ENCODE measurements at regions not wholly inside any gene's neighbourhood (a gene's known extent, or its start where the extent isn't known, plus 50 kb on each side); places are given as distances from the start of the nearest gene placed in this dataset.

DNA sequence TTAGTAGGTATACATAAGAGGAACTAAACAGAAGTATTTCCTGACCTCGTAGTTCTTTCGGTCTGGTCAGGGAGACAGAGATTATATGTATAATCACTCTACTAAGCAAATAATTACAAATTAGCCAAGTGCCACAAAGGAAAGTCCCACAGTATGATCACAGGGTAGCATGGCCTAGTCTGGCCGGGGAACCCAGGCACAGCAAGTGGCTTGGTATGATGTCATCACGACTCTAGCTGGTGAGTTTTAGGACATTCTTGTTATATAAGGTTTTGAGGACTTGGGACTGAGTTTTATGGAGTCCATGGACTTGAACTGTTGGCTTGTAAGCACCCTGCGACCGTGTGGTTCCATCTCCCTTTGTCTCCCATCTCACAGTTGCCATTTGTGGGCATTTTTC lies 316.5 kb upstream of the ZFHX3 start:
- Histone ChIP-seq H3K27ac (ENCODE audit: low read depth, low read length) (no peak overlapping the region), H3K27me3 (ENCODE audit: control insufficient read depth in 3 of 3, insufficient read depth in 3 of 3, low read length in 3 of 3) (peaks cover 0 to 8% (median 0%) of the 10 kb centered on the region in 3 donors), H3K4me1 (ENCODE audit: control insufficient read depth in 3 of 3, insufficient read depth in 3 of 3, low read length in 3 of 3) (no peaks in the 10 kb centered on the region), H3K9ac (ENCODE audit: low read depth in 1 of 3, low read length in 3 of 3) (no peak overlapping the region), H3K9me3 (ENCODE audit: control insufficient read depth in 3 of 3, low read length in 3 of 3) (no peaks in the 10 kb centered on the region), H3K36me3 (ENCODE audit: control insufficient read depth in 3 of 3, insufficient read depth in 3 of 3, low read length in 3 of 3) (no peaks in the 10 kb centered on the region), H3K4me3 (ENCODE audit: low read length in 3 of 3) (no peak overlapping the region)

DNA sequence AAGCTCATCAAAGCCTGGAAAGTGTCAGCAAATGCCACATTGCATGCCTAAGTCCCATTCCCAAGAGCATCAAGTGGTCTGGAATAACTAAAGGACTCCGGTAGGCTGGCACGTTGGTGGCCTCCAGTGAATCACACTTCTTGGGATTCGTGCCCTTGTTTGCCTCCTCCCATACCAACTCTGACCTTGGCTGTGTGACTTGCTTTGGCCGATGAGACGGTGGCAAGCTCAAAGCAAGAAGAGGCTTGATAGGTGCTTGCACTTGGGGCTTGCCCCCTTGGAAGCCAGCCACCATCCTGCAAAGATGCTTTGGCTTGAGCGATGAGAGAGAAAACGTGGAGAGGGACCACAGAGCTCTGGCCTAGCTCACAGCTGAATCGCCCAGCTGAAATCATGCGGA lies 313.1 kb upstream of the ZFHX3 start:
- no peaks in the 10 kb centered on the region for H3K4me1 ChIP-seq (ENCODE audit: control insufficient read depth in 3 of 3, insufficient read depth in 3 of 3, low read length in 3 of 3)
- no peak overlapping the region for H3K9ac ChIP-seq (ENCODE audit: low read depth in 1 of 3, low read length in 3 of 3)
- no peak overlapping the region for H3K4me3 ChIP-seq (ENCODE audit: low read length in 3 of 3)
- peaks cover 0 to 8% (median 4%) of the 10 kb centered on the region in 3 donors for H3K27me3 ChIP-seq (ENCODE audit: control insufficient read depth in 3 of 3, insufficient read depth in 3 of 3, low read length in 3 of 3)
- no peaks in the 10 kb centered on the region for H3K9me3 ChIP-seq (ENCODE audit: control insufficient read depth in 3 of 3, low read length in 3 of 3)
- no peak overlapping the region for H3K27ac ChIP-seq (ENCODE audit: low read depth, low read length)
- no peaks in the 10 kb centered on the region for H3K36me3 ChIP-seq (ENCODE audit: control insufficient read depth in 3 of 3, insufficient read depth in 3 of 3, low read length in 3 of 3)

DNA sequence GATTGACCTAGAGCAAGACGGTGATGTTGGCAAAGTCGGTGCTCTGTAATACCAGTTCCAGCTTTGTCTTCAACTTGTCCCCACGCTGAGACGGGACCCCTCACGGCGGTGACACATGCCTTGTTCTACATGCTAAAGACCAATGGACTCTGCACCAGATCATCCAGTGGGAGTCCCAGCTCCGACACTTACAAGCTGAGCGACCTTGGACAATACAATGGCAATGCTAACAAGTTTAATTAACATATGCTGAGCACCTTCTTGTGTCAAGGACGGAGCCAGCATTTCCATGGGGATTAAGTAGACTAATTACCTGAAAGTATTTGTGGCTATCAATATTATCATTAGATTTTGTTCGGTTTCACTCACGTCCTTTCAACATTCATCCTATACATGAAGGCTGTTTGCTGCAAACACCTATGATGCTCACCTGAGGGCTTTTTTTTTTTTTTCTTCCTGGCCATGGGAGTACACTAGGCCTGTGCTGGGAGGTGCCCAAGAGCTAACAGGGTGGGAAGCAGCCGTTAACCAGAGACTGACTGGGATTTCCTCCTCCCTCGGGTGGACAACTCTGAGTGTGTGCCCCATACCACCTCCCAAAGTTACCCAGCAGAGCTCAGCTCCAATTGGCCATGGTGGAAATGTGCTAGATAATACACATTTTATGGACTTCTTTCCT lies 308.6 kb upstream of the ZFHX3 start:
- Histone ChIP-seq H3K9me3 (ENCODE audit: control insufficient read depth in 3 of 3, low read length in 3 of 3) (no peaks in the 10 kb centered on the region), H3K4me1 (ENCODE audit: control insufficient read depth in 3 of 3, insufficient read depth in 3 of 3, low read length in 3 of 3) (no peaks in the 10 kb centered on the region), H3K4me3 (ENCODE audit: low read length in 3 of 3) (no peak overlapping the region), H3K27me3 (ENCODE audit: control insufficient read depth in 3 of 3, insufficient read depth in 3 of 3, low read length in 3 of 3) (peaks cover 0 to 18% (median 4%) of the 10 kb centered on the region in 3 donors), H3K36me3 (ENCODE audit: control insufficient read depth in 3 of 3, insufficient read depth in 3 of 3, low read length in 3 of 3) (no peaks in the 10 kb centered on the region), H3K9ac (ENCODE audit: low read depth in 1 of 3, low read length in 3 of 3) (no peak overlapping the region), H3K27ac (ENCODE audit: low read depth, low read length) (no peak overlapping the region)

DNA sequence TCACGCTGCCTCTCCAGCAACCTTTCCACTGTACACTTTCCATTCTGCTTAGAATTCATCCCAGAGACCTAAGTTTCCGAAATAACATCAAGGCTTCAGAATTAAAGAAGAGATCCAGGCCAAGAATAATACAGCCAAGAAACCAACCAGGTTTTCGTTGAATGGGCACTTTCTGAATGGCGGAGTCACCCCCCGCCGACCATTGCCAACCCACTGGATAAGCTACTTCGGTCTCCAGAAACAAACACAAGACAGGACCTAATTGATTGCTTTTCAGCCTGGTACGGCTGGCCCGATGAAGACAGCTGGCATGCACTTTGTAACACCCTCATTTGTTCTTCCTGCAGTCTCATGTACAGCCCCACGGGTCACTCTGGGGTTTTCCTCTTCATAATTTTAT lies 308.1 kb upstream of the ZFHX3 start:
- Histone ChIP-seq H3K9ac (ENCODE audit: low read depth in 1 of 3, low read length in 3 of 3) (no peak overlapping the region), H3K9me3 (ENCODE audit: control insufficient read depth in 3 of 3, low read length in 3 of 3) (no peaks in the 10 kb centered on the region), H3K4me3 (ENCODE audit: low read length in 3 of 3) (no peak overlapping the region), H3K27ac (ENCODE audit: low read depth, low read length) (no peak overlapping the region), H3K4me1 (ENCODE audit: control insufficient read depth in 3 of 3, insufficient read depth in 3 of 3, low read length in 3 of 3) (no peaks in the 10 kb centered on the region), H3K27me3 (ENCODE audit: control insufficient read depth in 3 of 3, insufficient read depth in 3 of 3, low read length in 3 of 3) (peaks cover 0 to 18% (median 4%) of the 10 kb centered on the region in 3 donors), H3K36me3 (ENCODE audit: control insufficient read depth in 3 of 3, insufficient read depth in 3 of 3, low read length in 3 of 3) (no peaks in the 10 kb centered on the region)

DNA sequence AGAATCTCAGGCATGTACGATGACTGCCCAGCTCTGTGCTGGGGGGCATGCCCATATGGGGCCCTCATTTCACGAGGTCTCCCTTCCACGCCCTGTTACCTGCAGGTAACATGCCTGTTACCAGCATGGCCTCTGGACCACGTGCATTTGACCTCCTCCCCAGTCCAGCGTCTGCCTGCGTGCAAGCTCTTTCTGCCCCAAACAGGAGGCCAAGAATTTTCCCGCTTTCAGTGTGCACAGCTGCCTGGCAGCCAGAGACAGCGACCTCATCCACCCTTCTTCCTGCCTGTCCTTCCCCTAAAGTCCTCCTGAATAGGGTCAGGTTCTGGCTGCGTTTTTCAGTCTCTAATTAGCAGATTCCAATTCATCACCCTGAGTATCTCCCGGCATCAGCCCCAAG lies 306.5 kb upstream of the ZFHX3 start:
- H3K9ac ChIP-seq (ENCODE audit: low read depth in 1 of 3, low read length in 3 of 3), result no peak overlapping the region
- no peak overlapping the region for H3K27ac ChIP-seq (ENCODE audit: low read depth, low read length)
- H3K36me3 ChIP-seq (ENCODE audit: control insufficient read depth in 3 of 3, insufficient read depth in 3 of 3, low read length in 3 of 3), result no peaks in the 10 kb centered on the region
- no peaks in the 10 kb centered on the region for H3K4me1 ChIP-seq (ENCODE audit: control insufficient read depth in 3 of 3, insufficient read depth in 3 of 3, low read length in 3 of 3)
- no peak overlapping the region for H3K4me3 ChIP-seq (ENCODE audit: low read length in 3 of 3)
- peaks cover 0 to 18% (median 4%) of the 10 kb centered on the region in 3 donors for H3K27me3 ChIP-seq (ENCODE audit: control insufficient read depth in 3 of 3, insufficient read depth in 3 of 3, low read length in 3 of 3)
- no peaks in the 10 kb centered on the region for H3K9me3 ChIP-seq (ENCODE audit: control insufficient read depth in 3 of 3, low read length in 3 of 3)

DNA sequence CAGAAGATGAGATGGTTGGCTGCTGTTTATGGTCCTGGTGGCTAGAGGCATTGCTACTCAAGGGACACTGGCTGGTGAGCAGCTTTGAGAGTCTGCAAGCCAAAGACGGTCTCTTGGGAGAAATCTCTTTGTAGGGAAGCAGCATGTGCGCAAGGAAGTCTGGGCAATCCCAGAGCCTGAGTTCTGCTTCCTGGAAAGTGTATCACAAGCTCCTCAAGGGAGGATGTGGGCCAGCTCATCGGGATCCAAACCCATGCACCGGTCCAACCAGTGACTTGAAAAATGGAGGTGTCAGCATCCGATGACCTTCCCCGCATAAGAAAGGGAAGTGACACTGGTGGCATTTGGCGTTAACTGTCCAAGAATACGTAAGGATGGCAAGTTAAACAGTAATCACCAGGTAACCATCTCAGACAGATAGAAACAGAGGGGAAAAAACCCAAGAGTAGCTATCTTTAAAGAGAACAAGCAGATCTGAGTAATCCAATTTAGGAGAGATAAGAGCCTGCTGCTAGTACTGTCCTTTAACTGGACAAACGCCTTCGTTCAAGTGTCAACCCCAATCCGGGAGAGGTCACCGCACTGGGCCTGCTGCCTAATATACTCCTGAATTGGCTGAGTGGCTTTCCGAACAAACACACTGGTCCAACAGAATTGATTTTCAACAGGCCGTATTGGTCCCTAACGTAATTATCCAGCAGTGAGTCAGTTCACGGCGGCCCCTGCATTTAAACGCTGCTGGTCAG lies 303.0 kb upstream of the ZFHX3 start:
- Histone ChIP-seq H3K27ac (ENCODE audit: low read depth, low read length) (no peak overlapping the region), H3K9ac (ENCODE audit: low read depth in 1 of 3, low read length in 3 of 3) (no peak overlapping the region), H3K4me3 (ENCODE audit: low read length in 3 of 3) (no peak overlapping the region), H3K4me1 (ENCODE audit: control insufficient read depth in 3 of 3, insufficient read depth in 3 of 3, low read length in 3 of 3) (no peaks in the 10 kb centered on the region), H3K27me3 (ENCODE audit: control insufficient read depth in 3 of 3, insufficient read depth in 3 of 3, low read length in 3 of 3) (peaks cover 0 to 14% (median 4%) of the 10 kb centered on the region in 3 donors), H3K36me3 (ENCODE audit: control insufficient read depth in 3 of 3, insufficient read depth in 3 of 3, low read length in 3 of 3) (no peaks in the 10 kb centered on the region), H3K9me3 (ENCODE audit: control insufficient read depth in 3 of 3, low read length in 3 of 3) (no peaks in the 10 kb centered on the region)

DNA sequence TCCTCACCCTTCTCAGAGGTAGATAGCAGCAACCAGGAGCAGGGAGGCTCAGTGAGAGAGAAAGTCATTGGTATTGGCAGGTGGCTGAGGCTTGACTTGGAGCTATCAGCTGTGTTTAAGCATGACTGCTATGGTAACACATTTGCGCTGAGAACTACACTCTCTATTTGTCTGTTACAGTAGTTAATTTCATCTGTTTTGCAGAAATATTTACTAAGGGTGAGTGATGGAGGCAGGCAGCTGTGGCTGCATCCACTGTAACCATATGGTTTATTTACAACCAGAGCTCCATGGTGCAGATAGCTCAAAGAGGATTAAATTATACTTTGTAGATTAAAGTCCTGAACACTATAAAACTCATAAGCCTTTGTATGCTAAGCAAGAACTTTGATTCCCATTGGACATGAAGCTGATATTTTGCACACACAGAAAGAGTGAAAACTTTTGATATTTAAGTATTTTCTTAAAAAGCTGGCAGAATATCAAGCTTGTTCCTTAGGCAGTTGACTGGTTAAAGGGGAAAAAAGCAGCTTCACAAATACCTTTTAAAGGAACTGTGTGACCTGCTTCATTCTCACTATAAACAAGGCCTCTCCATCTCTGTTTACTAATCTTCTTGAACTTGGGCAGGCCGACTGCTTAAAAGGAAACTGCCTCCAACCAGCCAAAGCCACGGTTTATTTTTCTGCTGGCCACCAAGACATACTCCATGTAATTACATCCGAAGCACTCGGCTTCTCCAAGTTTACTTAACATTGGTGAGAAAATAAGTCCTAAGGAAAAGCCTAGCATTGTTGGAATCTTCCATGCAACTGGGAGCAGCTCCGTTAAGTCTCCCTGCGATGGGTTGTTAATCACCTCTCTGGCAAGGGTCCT lies 299.8 kb upstream of the ZFHX3 start:
- H3K4me3 ChIP-seq (ENCODE audit: low read length in 3 of 3), result no peak overlapping the region
- no peak overlapping the region for H3K9ac ChIP-seq (ENCODE audit: low read depth in 1 of 3, low read length in 3 of 3)
- no peak overlapping the region for H3K27ac ChIP-seq (ENCODE audit: low read depth, low read length)
- H3K27me3 ChIP-seq (ENCODE audit: control insufficient read depth in 3 of 3, insufficient read depth in 3 of 3, low read length in 3 of 3), result peaks cover 0 to under 1% (median 0%) of the 10 kb centered on the region in 3 donors
- no peaks in the 10 kb centered on the region for H3K4me1 ChIP-seq (ENCODE audit: control insufficient read depth in 3 of 3, insufficient read depth in 3 of 3, low read length in 3 of 3)
- H3K36me3 ChIP-seq (ENCODE audit: control insufficient read depth in 3 of 3, insufficient read depth in 3 of 3, low read length in 3 of 3), result no peaks in the 10 kb centered on the region
- H3K9me3 ChIP-seq (ENCODE audit: control insufficient read depth in 3 of 3, low read length in 3 of 3), result no peaks in the 10 kb centered on the region

DNA sequence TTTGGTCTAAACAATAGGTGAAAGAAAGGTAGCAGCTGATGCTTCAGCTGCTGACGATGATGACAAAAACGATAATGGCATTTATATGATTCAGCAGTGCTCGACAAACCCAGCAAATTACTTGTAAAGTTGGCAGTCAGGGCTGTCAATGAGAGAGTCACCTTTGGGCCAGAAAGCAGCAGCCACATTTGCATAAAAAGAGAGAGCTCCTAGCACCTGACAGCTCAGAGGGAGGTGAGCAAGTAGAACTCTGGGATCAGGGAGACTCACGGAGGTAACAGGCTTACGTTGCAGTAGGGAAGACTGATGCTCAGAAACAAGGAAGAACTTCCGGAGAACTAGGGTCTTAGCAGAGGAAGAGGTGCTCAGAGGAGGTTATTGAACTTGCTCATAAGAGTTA lies 291.9 kb upstream of the ZFHX3 start:
- no peaks in the 10 kb centered on the region for H3K27me3 ChIP-seq (ENCODE audit: control insufficient read depth in 3 of 3, insufficient read depth in 3 of 3, low read length in 3 of 3)
- H3K4me3 ChIP-seq (ENCODE audit: low read length in 3 of 3), result no peak overlapping the region
- H3K36me3 ChIP-seq (ENCODE audit: control insufficient read depth in 3 of 3, insufficient read depth in 3 of 3, low read length in 3 of 3), result no peaks in the 10 kb centered on the region
- no peak overlapping the region for H3K9ac ChIP-seq (ENCODE audit: low read depth in 1 of 3, low read length in 3 of 3)
- H3K9me3 ChIP-seq (ENCODE audit: control insufficient read depth in 3 of 3, low read length in 3 of 3), result no peaks in the 10 kb centered on the region
- H3K27ac ChIP-seq (ENCODE audit: low read depth, low read length), result no peak overlapping the region
- H3K4me1 ChIP-seq (ENCODE audit: control insufficient read depth in 3 of 3, insufficient read depth in 3 of 3, low read length in 3 of 3), result no peaks in the 10 kb centered on the region

DNA sequence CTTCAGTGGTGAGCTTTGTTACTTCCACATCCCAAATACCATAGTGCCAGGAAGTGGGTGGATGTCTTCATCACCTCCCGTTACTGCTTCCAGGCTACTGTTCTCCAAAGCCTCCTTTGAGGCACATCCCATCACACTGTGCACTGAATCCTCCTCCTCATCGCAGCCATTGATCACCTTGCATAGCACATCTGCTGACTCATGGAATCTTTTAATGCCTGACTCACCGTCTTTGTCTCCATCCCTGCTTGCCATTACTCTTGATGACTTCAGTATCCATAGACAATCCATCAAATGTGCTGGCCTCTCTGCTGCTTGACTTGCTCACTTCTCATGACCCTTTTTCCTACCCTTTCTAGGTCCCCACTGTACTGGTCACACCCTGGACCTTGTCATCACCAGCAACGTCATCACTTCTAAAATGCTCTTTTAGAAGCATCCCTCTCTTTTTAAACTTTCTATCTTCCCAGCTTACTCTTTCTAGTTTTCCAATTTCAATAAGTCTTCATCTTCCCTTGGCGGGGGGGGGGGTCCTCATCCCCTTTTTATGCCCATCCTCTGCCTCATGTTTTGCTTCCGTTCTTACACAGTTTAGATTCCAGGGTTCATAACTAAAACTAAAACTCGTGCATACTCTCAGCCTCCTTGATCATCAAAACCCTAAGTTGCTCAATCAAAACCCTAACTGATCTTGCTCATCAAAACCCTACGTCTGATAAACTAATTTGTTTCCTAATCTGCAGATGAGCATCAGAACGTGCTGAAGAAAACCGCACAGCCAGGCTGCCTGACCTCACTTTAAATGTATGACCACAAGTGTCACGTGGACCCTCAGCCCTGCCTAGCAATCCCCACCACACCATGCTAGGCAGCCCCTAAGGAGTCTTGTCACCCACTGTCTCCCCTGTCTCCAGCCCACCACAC lies 289.7 kb upstream of the ZFHX3 start:
- Histone ChIP-seq H3K36me3 (ENCODE audit: control insufficient read depth in 3 of 3, insufficient read depth in 3 of 3, low read length in 3 of 3) (no peaks in the 10 kb centered on the region), H3K4me1 (ENCODE audit: control insufficient read depth in 3 of 3, insufficient read depth in 3 of 3, low read length in 3 of 3) (no peaks in the 10 kb centered on the region), H3K27ac (ENCODE audit: low read depth, low read length) (no peak overlapping the region), H3K9me3 (ENCODE audit: control insufficient read depth in 3 of 3, low read length in 3 of 3) (no peaks in the 10 kb centered on the region), H3K27me3 (ENCODE audit: control insufficient read depth in 3 of 3, insufficient read depth in 3 of 3, low read length in 3 of 3) (peaks cover 0 to 2% (median 0%) of the 10 kb centered on the region in 3 donors), H3K4me3 (ENCODE audit: low read length in 3 of 3) (no peak overlapping the region), H3K9ac (ENCODE audit: low read depth in 1 of 3, low read length in 3 of 3) (no peak overlapping the region)

All from skeletal muscle tissue (tissue), 3 donors.